Lower lobe of right lung (tissue), 2 donors: ENCODE measurements at regions not wholly inside any gene's neighbourhood (a gene's known extent, or its start where the extent isn't known, plus 50 kb on each side); places are given as distances from the start of the nearest gene placed in this dataset.

Experiments used
- ATAC-seq, 2 donors: fragments of 200-7000 bp; cut with Tn5 transposase; one replicate each; pipeline ENCODE4 v1.9.1; 2020 to 2022; ENCODE audit warnings: mild to moderate bottlenecking in 2 of 2, moderate library complexity in 2 of 2
- DNase-seq: peaks from one replicate; pipeline ENCODE4 v3.0.0-alpha.2; 2020
- H3K27ac ChIP-seq: fragments of 200-600 bp; one replicate; pipeline ENCODE4 v1.8.0; 2022
- H3K27me3 ChIP-seq: fragments of 200-600 bp; one replicate; pipeline ENCODE4 v1.8.0; 2022; ENCODE audit warnings: low read depth
- H3K36me3 ChIP-seq: fragments of 200-600 bp; one replicate; pipeline ENCODE4 v1.8.0; 2022; ENCODE audit warnings: mild to moderate bottlenecking
- H3K4me1 ChIP-seq: fragments of 200-600 bp; one replicate; pipeline ENCODE4 v1.8.0; 2022
- H3K4me3 ChIP-seq: fragments of 200-600 bp; one replicate; pipeline ENCODE4 v1.8.0; 2022; ENCODE audit warnings: mild to moderate bottlenecking
- H3K9me3 ChIP-seq: fragments of 200-600 bp; one replicate; pipeline ENCODE4 v1.8.0; 2022
- CTCF ChIP-seq: fragments of 200-600 bp; IDR thresholded peaks from one replicate; pipeline ENCODE4 v1.8.0; 2022; ENCODE audit warnings: antibody characterized with exemption, mild to moderate bottlenecking
- intact Hi-C: fragments of 100-400 bp; cut with DNase I; formaldehyde crosslinking; loops from one replicate; pipeline ENCODE4 v1.11.0; 2022
- donor health status: DM: no; HTN: yes; CAD: no; lungs with severe emphysema.

- Histone ChIP-seq H3K36me3 (peaks cover 16% of the 10 kb centered on the region), H3K27me3 (no peaks in the 10 kb centered on the region), H3K27ac (no peak overlapping the region), H3K4me1 (no peaks in the 10 kb centered on the region), H3K9me3 (no peaks in the 10 kb centered on the region), H3K4me3 (no peak overlapping the region)
- TF ChIP-seq CTCF = no peak
- DNase-seq (no peak), ATAC-seq (no peak)
- intact Hi-C loops = no loop called here
These were observed 53.2 kb downstream of the DNAAF9 start for GRCh38 chr20:3354247-3354646.

- intact Hi-C loops = no loop called here
These were observed 53.8 kb downstream of the DNAAF9 start for GRCh38 chr20:3353646-3354045.

GRCh38 chr20:3352202-3352601 is 55.3 kb downstream of the DNAAF9 start:
- H3K27ac ChIP-seq = no peak overlapping the region
- TF ChIP-seq CTCF = no peak

More at GRCh38 chr20:3353646-3354045, 53.8 kb downstream of the DNAAF9 start:
- Histone ChIP-seq H3K9me3 (no peaks in the 10 kb centered on the region), H3K4me1 (no peaks in the 10 kb centered on the region), H3K4me3 (no peak overlapping the region), H3K27me3 (no peaks in the 10 kb centered on the region), H3K27ac (no peak overlapping the region), H3K36me3 (peaks cover 10% of the 10 kb centered on the region)
- no peak for DNase-seq
- TF ChIP-seq CTCF = no peak
- no peak for ATAC-seq

GRCh38 chr20:3350422-3350821 is 57.0 kb downstream of the DNAAF9 start:
- no peaks in the 10 kb centered on the region for H3K4me1 ChIP-seq
- no peak overlapping the region for H3K4me3 ChIP-seq
- no peak for TF ChIP-seq CTCF
- H3K9me3 ChIP-seq = no peaks in the 10 kb centered on the region
- intact Hi-C loops = no loop called here
- H3K36me3 ChIP-seq = peaks cover 32% of the 10 kb centered on the region
- H3K27ac ChIP-seq = no peak overlapping the region
- no peak for DNase-seq
- no peaks in the 10 kb centered on the region for H3K27me3 ChIP-seq
- peak in 1 of 2 donors; percentile 31 for ATAC-seq

More at GRCh38 chr20:3352202-3352601, 55.3 kb downstream of the DNAAF9 start:
- no peak overlapping the region for H3K4me3 ChIP-seq
- no peaks in the 10 kb centered on the region for H3K9me3 ChIP-seq
- DNase-seq = no peak
- no peak for ATAC-seq
- H3K36me3 ChIP-seq = peaks cover 14% of the 10 kb centered on the region
- intact Hi-C loops = no loop called here
- no peaks in the 10 kb centered on the region for H3K27me3 ChIP-seq
- H3K4me1 ChIP-seq = no peaks in the 10 kb centered on the region

GRCh38 chr20:3349786-3350185 is 57.7 kb downstream of the DNAAF9 start:
- intact Hi-C loops = no loop called here
- H3K36me3 ChIP-seq = peaks cover 36% of the 10 kb centered on the region
- no peak for TF ChIP-seq CTCF
- H3K4me1 ChIP-seq = no peaks in the 10 kb centered on the region
- H3K27me3 ChIP-seq = no peaks in the 10 kb centered on the region
- H3K4me3 ChIP-seq = no peak overlapping the region
- peak; percentile 61 to 79 for ATAC-seq
- no peak overlapping the region for H3K27ac ChIP-seq
- H3K9me3 ChIP-seq = no peaks in the 10 kb centered on the region
- no peak for DNase-seq

- no peak overlapping the region for H3K4me3 ChIP-seq
- no peak overlapping the region for H3K27ac ChIP-seq
- no peaks in the 10 kb centered on the region for H3K9me3 ChIP-seq
- H3K36me3 ChIP-seq = peaks cover 52% of the 10 kb centered on the region
- no peak for TF ChIP-seq CTCF
- intact Hi-C loops = no loop called here
- no peaks in the 10 kb centered on the region for H3K27me3 ChIP-seq
- DNase-seq = no peak
- no peak for ATAC-seq
- H3K4me1 ChIP-seq = peaks cover 12% of the 10 kb centered on the region
These were observed 64.7 kb downstream of the DNAAF9 start for GRCh38 chr20:3342766-3343165.
